GM12878 (cell line): ENCODE measurements at regions not wholly inside any gene's neighbourhood (a gene's known extent, or its start where the extent isn't known, plus 50 kb on each side); places are given as distances from the start of the nearest gene placed in this dataset.

Experiments used
- ATAC-seq: fragments of 200-7000 bp; cut with Tn5 transposase; 3 replicates; pipeline ENCODE4 v1.9.1; 2020; ENCODE audit warnings: mild to moderate bottlenecking, moderate library complexity
- BruUV-seq: library from RNA; stranded (reverse); fragments of 400-500 nt; replicated peaks from 2 replicates; lab custom pipeline; 2021; lab: Mats Ljungman, UMichigan
- CTCF ChIA-PET: fragments of 300-600 bp; sonication (Branson Sonifier 250); formaldehyde crosslinking; extraction: SDS; loops from one replicate; lab custom pipeline; 2021; ENCODE audit warnings: inconsistent platforms; lab: Yijun Ruan, JAX
- POLR2A ChIA-PET: fragments of 350-600 bp; formaldehyde crosslinking; extraction: SDS; loops from one replicate; lab custom pipeline; 2021; ENCODE audit warnings: inconsistent platforms; lab: Charles Lee
- RAD21 ChIA-PET: fragments of 300-600 bp; sonication (Branson Sonifier 250); formaldehyde crosslinking; loops from one replicate; lab custom pipeline; 2023; ENCODE audit warnings: antibody characterized with exemption; ENCODE audit not compliant: unreplicated experiment; lab: Charles Lee
- SMC1A ChIA-PET: fragments of 300-600 bp; sonication (Branson Sonifier 250); formaldehyde crosslinking; loops from one replicate; lab custom pipeline; 2023; ENCODE audit not compliant: unreplicated experiment, uncharacterized antibody; lab: Charles Lee
- DNase-seq: peaks from one replicate; pipeline ENCODE4 v3.0.0-alpha.2; 2011; ENCODE audit warnings: low read depth, low spot score
- FAIRE-seq: peaks from 3 replicates; lab custom pipeline; 2011; peaks lifted over from hg19 to GRCh38; lab: Jason Lieb, UNC
- H2AFZ ChIP-seq: 2 replicates; pipeline ENCODE4 v1.6.0; 2011; ENCODE audit warnings: low read depth, low read length, control low read depth; ENCODE audit not compliant: control insufficient read depth
- H3K27ac ChIP-seq: 2 replicates; pipeline ENCODE4 v1.5.1; 2011; ENCODE audit warnings: control low read depth; ENCODE audit not compliant: control insufficient read depth, insufficient read depth
- H3K27me3 ChIP-seq, 2 experiments: replicated peaks in 1 of 2; 2 replicates each; pipeline versions ENCODE4 v1.6.0 to v1.6.1; 2011; ENCODE audit warnings: low read length in 1 of 2; ENCODE audit not compliant: control insufficient read depth in 2 of 2, insufficient read depth in 2 of 2
- H3K36me3 ChIP-seq, 2 experiments: 2 replicates each; pipeline ENCODE4 v1.5.1; 2011; ENCODE audit warnings: low read length in 1 of 2; ENCODE audit not compliant: control insufficient read depth in 2 of 2, insufficient read depth in 2 of 2
- H3K4me1 ChIP-seq: 2 replicates; pipeline ENCODE4 v1.6.1; 2011; ENCODE audit warnings: mild to moderate bottlenecking, low read length, moderate library complexity, mixed read lengths; ENCODE audit not compliant: control insufficient read depth, insufficient read depth
- H3K4me2 ChIP-seq: 2 replicates; pipeline ENCODE4 v1.6.0; 2011; ENCODE audit warnings: control low read depth; ENCODE audit not compliant: control insufficient read depth, insufficient read depth
- H3K4me3 ChIP-seq: fragments of 200-600 bp; sonication (generic); 2 replicates; pipeline ENCODE4 v1.5.1; 2016
- H3K79me2 ChIP-seq: 2 replicates; pipeline ENCODE4 v1.6.0; 2011; ENCODE audit warnings: low read length; ENCODE audit not compliant: control insufficient read depth, insufficient read depth
- H3K9ac ChIP-seq: 2 replicates; pipeline ENCODE4 v1.8.0; 2011; ENCODE audit warnings: low read length, control low read depth, mixed read lengths; ENCODE audit not compliant: control insufficient read depth, insufficient read depth
- H3K9me3 ChIP-seq: replicated peaks from 3 replicates; pipeline ENCODE4 v1.5.1; 2011; ENCODE audit warnings: mild to moderate bottlenecking, low read length; ENCODE audit not compliant: control insufficient read depth, insufficient read depth
- H4K20me1 ChIP-seq: 2 replicates; pipeline ENCODE4 v1.6.0; 2011; ENCODE audit not compliant: control insufficient read depth, insufficient read depth
- BACH1 ChIP-seq: fragments of 450-650 bp; IDR thresholded peaks from 2 replicates; pipeline ENCODE4 v1.6.1; 2017; ENCODE audit warnings: mild to moderate bottlenecking, borderline replicate concordance
- BMI1 ChIP-seq: fragments of 450-650 bp; IDR thresholded peaks from 2 replicates; pipeline ENCODE4 v1.6.1; 2016; ENCODE audit warnings: mild to moderate bottlenecking, moderate library complexity, borderline replicate concordance
- BRCA1 ChIP-seq: IDR thresholded peaks from 2 replicates; pipeline ENCODE4 v1.6.1; 2011; ENCODE audit warnings: low read depth, low read length, improper control_type of control experiment
- CBX5 ChIP-seq: sonication (generic); IDR thresholded peaks from 2 replicates; pipeline ENCODE4 v1.6.1; 2016; ENCODE audit warnings: low read depth, moderate library complexity, mild to moderate bottlenecking, inconsistent platforms
- EED ChIP-seq: sonication (generic); IDR thresholded peaks from 2 replicates; pipeline ENCODE4 v1.6.1; 2016; ENCODE audit warnings: antibody characterized with exemption, low read depth
- NBN ChIP-seq: fragments of 450-650 bp; IDR thresholded peaks from 2 replicates; pipeline ENCODE4 v1.6.1; 2016
- POLR2AphosphoS5 ChIP-seq: IDR thresholded peaks from 2 replicates; pipeline ENCODE4 v1.6.1; 2011; ENCODE audit warnings: mild to moderate bottlenecking, low read length, inconsistent platforms
- RAD51 ChIP-seq: fragments of 450-650 bp; IDR thresholded peaks from 2 replicates; pipeline ENCODE4 v1.6.1; 2016; ENCODE audit warnings: moderate library complexity, mild to moderate bottlenecking, inconsistent platforms
- SMAD5 ChIP-seq: IDR thresholded peaks from 2 replicates; pipeline ENCODE4 v1.6.1; 2016; ENCODE audit warnings: antibody characterized with exemption, low read depth
- SMARCA5 ChIP-seq: fragments of 450-650 bp; IDR thresholded peaks from 2 replicates; pipeline ENCODE4 v1.6.1; 2017; ENCODE audit warnings: mild to moderate bottlenecking
- SPI1 ChIP-seq: IDR thresholded peaks from 2 replicates; pipeline ENCODE4 v1.6.1; 2011; ENCODE audit warnings: low read depth, mild to moderate bottlenecking, low read length, moderate library complexity, borderline replicate concordance; ENCODE audit not compliant: insufficient read depth
- TARDBP ChIP-seq: IDR thresholded peaks from 2 replicates; pipeline ENCODE4 v1.6.1; 2016; ENCODE audit warnings: borderline replicate concordance
- TCF12 ChIP-seq: IDR thresholded peaks from 2 replicates; pipeline ENCODE4 v1.6.1; 2011; ENCODE audit warnings: low read depth, mild to moderate bottlenecking, low read length
- YY1 ChIP-seq: IDR thresholded peaks from 2 replicates; pipeline ENCODE4 v1.6.1; 2011; ENCODE audit warnings: low read depth, mild to moderate bottlenecking, low read length
- ZBED1 ChIP-seq: IDR thresholded peaks from 2 replicates; pipeline ENCODE4 v1.6.1; 2016; ENCODE audit warnings: borderline replicate concordance
- WGBS: methylation state at CpG from one replicate; pipeline ENCODE4 v1.1.6; 2016; ENCODE audit warnings: low lambda C conversion rate; ENCODE audit not compliant: insufficient replicate concordance, insufficient coverage; ENCODE audit errors: missing lambda C conversion rate; 5-methylcytosine and 5-hydroxymethylcytosine counted together
- in situ Hi-C: fragments of 300-500 bp; cut with MboI; formaldehyde crosslinking; loops from 9 replicates; pipeline ENCODE4 v1.14.3; 2018; ENCODE audit warnings: mixed read lengths
- intact Hi-C: fragments of 100-400 bp; cut with micrococcal nuclease; formaldehyde crosslinking; loops from one replicate; pipeline ENCODE4 v1.14.2; 2022; ENCODE audit not compliant: unreplicated experiment
- TF ChIP-seq, protein P1 (sequence below): fragments of 450-650 bp; formaldehyde crosslinking; IDR thresholded peaks from 2 replicates; pipeline ENCODE4 v1.5.0; 2022; ENCODE audit warnings: mild to moderate bottlenecking, missing genetic modification characterization
- TF ChIP-seq, protein P2 (sequence below): fragments of 450-650 bp; IDR thresholded peaks from 2 replicates; pipeline ENCODE4 v1.6.1; 2017; ENCODE audit warnings: mild to moderate bottlenecking, low read depth, inconsistent platforms; ENCODE audit not compliant: poor library complexity, severe bottlenecking

DNA sequence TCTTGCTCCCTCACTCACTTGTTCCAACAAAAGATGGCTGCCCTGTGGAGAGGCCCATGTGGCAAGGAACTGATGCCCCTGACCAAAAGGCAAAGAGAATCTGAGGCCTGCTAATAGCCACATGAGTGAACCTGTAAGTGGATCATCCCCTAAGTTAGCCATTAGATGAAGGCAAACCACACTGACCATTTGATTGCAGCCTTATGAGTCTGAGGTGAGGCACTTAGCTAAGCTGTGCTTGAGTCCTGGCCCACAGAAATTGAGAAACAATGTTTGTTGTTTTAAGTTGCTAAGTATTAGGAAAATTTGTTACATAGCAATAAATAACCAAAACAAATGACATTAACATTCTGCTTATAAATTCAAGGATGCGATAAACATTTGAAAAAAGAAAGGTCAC is 100.1 kb upstream of the BET1 start:
- POLR2A ChIA-PET = no interaction called here
- ATAC-seq (no peak), FAIRE-seq (no peak), DNase-seq (no peak)
- intact Hi-C loops = no loop called here
- BruUV-seq = no TSS peak
- SMC1A ChIA-PET = no interaction called here
- H2AFZ ChIP-seq = no peak overlapping the region
- no peaks in the 10 kb centered on the region for H3K27me3 ChIP-seq
- WGBS = 92% methylated on average over 1 of the region's 1 CpG
- H3K9me3 ChIP-seq = no peaks in the 10 kb centered on the region; the same call in 2 of the 3 replicates
- RAD21 ChIA-PET = no interaction called here
- no peak for TF ChIP-seq TCF12
- TF ChIP-seq SMAD5 = no peak
- TF ChIP-seq RAD51 = no peak
- no peak for TF ChIP-seq BRCA1
- TF ChIP-seq BACH1 = no peak
- TF ChIP-seq SMARCA5 = no peak
- no peak for TF ChIP-seq BMI1
- no peak for TF ChIP-seq POLR2AphosphoS5
- TF ChIP-seq, protein P1, sequence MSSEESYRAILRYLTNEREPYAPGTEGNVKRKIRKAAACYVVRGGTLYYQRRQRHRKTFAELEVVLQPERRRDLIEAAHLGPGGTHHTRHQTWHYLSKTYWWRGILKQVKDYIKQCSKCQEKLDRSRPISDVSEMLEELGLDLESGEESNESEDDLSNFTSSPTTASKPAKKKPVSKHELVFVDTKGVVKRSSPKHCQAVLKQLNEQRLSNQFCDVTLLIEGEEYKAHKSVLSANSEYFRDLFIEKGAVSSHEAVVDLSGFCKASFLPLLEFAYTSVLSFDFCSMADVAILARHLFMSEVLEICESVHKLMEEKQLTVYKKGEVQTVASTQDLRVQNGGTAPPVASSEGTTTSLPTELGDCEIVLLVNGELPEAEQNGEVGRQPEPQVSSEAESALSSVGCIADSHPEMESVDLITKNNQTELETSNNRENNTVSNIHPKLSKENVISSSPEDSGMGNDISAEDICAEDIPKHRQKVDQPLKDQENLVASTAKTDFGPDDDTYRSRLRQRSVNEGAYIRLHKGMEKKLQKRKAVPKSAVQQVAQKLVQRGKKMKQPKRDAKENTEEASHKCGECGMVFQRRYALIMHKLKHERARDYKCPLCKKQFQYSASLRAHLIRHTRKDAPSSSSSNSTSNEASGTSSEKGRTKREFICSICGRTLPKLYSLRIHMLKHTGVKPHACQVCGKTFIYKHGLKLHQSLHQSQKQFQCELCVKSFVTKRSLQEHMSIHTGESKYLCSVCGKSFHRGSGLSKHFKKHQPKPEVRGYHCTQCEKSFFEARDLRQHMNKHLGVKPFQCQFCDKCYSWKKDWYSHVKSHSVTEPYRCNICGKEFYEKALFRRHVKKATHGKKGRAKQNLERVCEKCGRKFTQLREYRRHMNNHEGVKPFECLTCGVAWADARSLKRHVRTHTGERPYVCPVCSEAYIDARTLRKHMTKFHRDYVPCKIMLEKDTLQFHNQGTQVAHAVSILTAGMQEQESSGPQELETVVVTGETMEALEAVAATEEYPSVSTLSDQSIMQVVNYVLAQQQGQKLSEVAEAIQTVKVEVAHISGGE (CRISPR knock-in tag) = no peak
- no peak for TF ChIP-seq NBN
- no peak for TF ChIP-seq SPI1
- TF ChIP-seq CBX5 = no peak
- no peak for TF ChIP-seq YY1
- TF ChIP-seq, protein P2, sequence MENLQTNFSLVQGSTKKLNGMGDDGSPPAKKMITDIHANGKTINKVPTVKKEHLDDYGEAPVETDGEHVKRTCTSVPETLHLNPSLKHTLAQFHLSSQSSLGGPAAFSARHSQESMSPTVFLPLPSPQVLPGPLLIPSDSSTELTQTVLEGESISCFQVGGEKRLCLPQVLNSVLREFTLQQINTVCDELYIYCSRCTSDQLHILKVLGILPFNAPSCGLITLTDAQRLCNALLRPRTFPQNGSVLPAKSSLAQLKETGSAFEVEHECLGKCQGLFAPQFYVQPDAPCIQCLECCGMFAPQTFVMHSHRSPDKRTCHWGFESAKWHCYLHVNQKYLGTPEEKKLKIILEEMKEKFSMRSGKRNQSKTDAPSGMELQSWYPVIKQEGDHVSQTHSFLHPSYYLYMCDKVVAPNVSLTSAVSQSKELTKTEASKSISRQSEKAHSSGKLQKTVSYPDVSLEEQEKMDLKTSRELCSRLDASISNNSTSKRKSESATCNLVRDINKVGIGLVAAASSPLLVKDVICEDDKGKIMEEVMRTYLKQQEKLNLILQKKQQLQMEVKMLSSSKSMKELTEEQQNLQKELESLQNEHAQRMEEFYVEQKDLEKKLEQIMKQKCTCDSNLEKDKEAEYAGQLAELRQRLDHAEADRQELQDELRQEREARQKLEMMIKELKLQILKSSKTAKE = no peak
- TF ChIP-seq ZBED1 = no peak
- TF ChIP-seq TARDBP = no peak
- TF ChIP-seq EED = no peak
- CTCF ChIA-PET = no interaction called here
- H4K20me1 ChIP-seq = no peaks in the 10 kb centered on the region
- H3K79me2 ChIP-seq = no peaks in the 10 kb centered on the region
- no peaks in the 10 kb centered on the region for H3K36me3 ChIP-seq
- no peak overlapping the region for H3K4me2 ChIP-seq
- no peak overlapping the region for H3K9ac ChIP-seq
- H3K27ac ChIP-seq = no peak overlapping the region
- no peak overlapping the region for H3K4me3 ChIP-seq
- H3K4me1 ChIP-seq = no peaks in the 10 kb centered on the region
- in situ Hi-C loops = no loop called here
